H9 (cell line): ENCODE measurements at regions not wholly inside any gene's neighbourhood (a gene's known extent, or its start where the extent isn't known, plus 50 kb on each side); places are given as distances from the start of the nearest gene placed in this dataset.

Source experiments
- DNase-seq: peaks from one replicate; pipeline ENCODE4 v3.0.0-alpha.2; 2017
- H2AFZ ChIP-seq: one replicate; pipeline ENCODE4 v1.6.1; 2013; ENCODE audit warnings: mild to moderate bottlenecking, low read length, control low read depth, moderate library complexity
- H2AK5ac ChIP-seq: 2 replicates; pipeline ENCODE4 v1.6.1; 2013; ENCODE audit warnings: low read length, control low read depth, mixed read lengths; ENCODE audit not compliant: insufficient read length
- H2BK120ac ChIP-seq: one replicate; pipeline ENCODE4 v1.6.1; 2013; ENCODE audit warnings: low read depth, mild to moderate bottlenecking, low read length, control low read depth, inconsistent platforms; ENCODE audit not compliant: poor library complexity, severe bottlenecking
- H2BK12ac ChIP-seq: 2 replicates; pipeline ENCODE4 v1.6.1; 2013; ENCODE audit warnings: low read length, control low read depth, mixed read lengths, low read depth; ENCODE audit not compliant: insufficient read length
- H2BK15ac ChIP-seq: 2 replicates; pipeline ENCODE4 v1.6.1; 2013; ENCODE audit warnings: low read depth, low read length, control low read depth
- H2BK20ac ChIP-seq: one replicate; pipeline ENCODE4 v1.6.1; 2013; ENCODE audit warnings: low read depth, mild to moderate bottlenecking, low read length, control low read depth, inconsistent platforms; ENCODE audit not compliant: poor library complexity, severe bottlenecking
- H2BK5ac ChIP-seq: 2 replicates; pipeline ENCODE4 v1.6.1; 2013; ENCODE audit warnings: low read length, control low read depth, mixed read lengths; ENCODE audit not compliant: insufficient read length
- H3K14ac ChIP-seq: 2 replicates; pipeline ENCODE4 v1.6.1; 2013; ENCODE audit warnings: low read length, control low read depth; ENCODE audit not compliant: insufficient read depth
- H3K18ac ChIP-seq: 2 replicates; pipeline ENCODE4 v1.6.1; 2013; ENCODE audit warnings: low read depth, mild to moderate bottlenecking, mixed read lengths, low read length, control low read depth; ENCODE audit not compliant: insufficient read length
- H3K23ac ChIP-seq: 2 replicates; pipeline ENCODE4 v1.6.1; 2013; ENCODE audit warnings: low read length, control low read depth, mixed read lengths, low read depth; ENCODE audit not compliant: insufficient read length
- H3K23me2 ChIP-seq: 2 replicates; pipeline ENCODE4 v1.6.1; 2013; ENCODE audit warnings: low read depth, mild to moderate bottlenecking, mixed read lengths, low read length, control low read depth; ENCODE audit not compliant: insufficient read length, poor library complexity, severe bottlenecking
- H3K27ac ChIP-seq: 2 replicates; pipeline ENCODE4 v1.5.1; 2013; ENCODE audit warnings: low read length, control low read depth, mixed read lengths, low read depth; ENCODE audit not compliant: insufficient read length
- H3K27me3 ChIP-seq: 2 replicates; pipeline ENCODE4 v1.6.1; 2013; ENCODE audit warnings: low read length, control low read depth, inconsistent platforms; ENCODE audit not compliant: insufficient read depth
- H3K4ac ChIP-seq: 2 replicates; pipeline ENCODE4 v1.6.1; 2013; ENCODE audit warnings: low read depth, mild to moderate bottlenecking, control low read depth, inconsistent platforms, low read length, moderate library complexity
- H3K4me1 ChIP-seq: 2 replicates; pipeline ENCODE4 v1.6.1; 2013; ENCODE audit warnings: low read length, control low read depth, inconsistent platforms; ENCODE audit not compliant: insufficient read depth
- H3K4me2 ChIP-seq: 2 replicates; pipeline ENCODE4 v1.6.1; 2013; ENCODE audit warnings: low read length, control low read depth, mixed read lengths; ENCODE audit not compliant: insufficient read length, insufficient read depth
- H3K56ac ChIP-seq: 2 replicates; pipeline ENCODE4 v1.6.1; 2013; ENCODE audit warnings: low read depth, mild to moderate bottlenecking, mixed read lengths, low read length, control low read depth; ENCODE audit not compliant: insufficient read length
- H3K79me1 ChIP-seq: 2 replicates; pipeline ENCODE4 v1.6.1; 2013; ENCODE audit warnings: low read depth, mild to moderate bottlenecking, moderate library complexity, low read length, control low read depth, inconsistent platforms; ENCODE audit not compliant: insufficient read depth, poor library complexity, severe bottlenecking
- H3K79me2 ChIP-seq: 2 replicates; pipeline ENCODE4 v1.6.1; 2013; ENCODE audit warnings: low read length, control low read depth, inconsistent platforms; ENCODE audit not compliant: insufficient read depth
- H3K9ac ChIP-seq: 2 replicates; pipeline ENCODE4 v1.6.1; 2013; ENCODE audit warnings: low read length, control low read depth, mixed read lengths; ENCODE audit not compliant: insufficient read length; ENCODE audit errors: extremely low read depth
- H3K9me3 ChIP-seq: one replicate; pipeline ENCODE4 v1.6.1; 2013; ENCODE audit warnings: low read depth, low read length, inconsistent platforms; ENCODE audit not compliant: control insufficient read depth
- H3T11ph ChIP-seq: one replicate; pipeline ENCODE4 v1.6.1; 2013; ENCODE audit warnings: mild to moderate bottlenecking, low read length, control low read depth, inconsistent platforms
- H4K20me1 ChIP-seq: one replicate; pipeline ENCODE4 v1.6.1; 2013; ENCODE audit not compliant: control insufficient read depth, insufficient read length, insufficient read depth
- H4K5ac ChIP-seq: 2 replicates; pipeline ENCODE4 v1.6.1; 2013; ENCODE audit warnings: low read depth, mild to moderate bottlenecking, mixed read lengths, low read length, control low read depth; ENCODE audit not compliant: insufficient read length
- H4K8ac ChIP-seq: replicated peaks from 2 replicates; pipeline ENCODE4 v1.6.1; 2013; ENCODE audit warnings: low read length, control low read depth, mixed read lengths, low read depth; ENCODE audit not compliant: insufficient read length
- H4K91ac ChIP-seq: 2 replicates; pipeline ENCODE4 v1.6.1; 2013; ENCODE audit warnings: low read depth, mild to moderate bottlenecking, moderate library complexity, mixed read lengths, low read length, control low read depth; ENCODE audit not compliant: insufficient read length
- H3K27ac Mint-ChIP-seq, 3 experiments: 2 replicates in 2 of 3; 3 replicates in 1 of 3; pipeline ENCODE4 v1.8.0; 2020 to 2021; ENCODE audit warnings: mixed read lengths in 3 of 3, mild to moderate bottlenecking in 1 of 3, moderate library complexity in 1 of 3
- H3K27me3 Mint-ChIP-seq: 2 replicates; pipeline ENCODE4 v1.8.0; 2021; ENCODE audit warnings: low read depth, mild to moderate bottlenecking, moderate library complexity, mixed read lengths
- H3K36me3 Mint-ChIP-seq, 3 experiments: 2 replicates in 2 of 3; 3 replicates in 1 of 3; pipeline ENCODE4 v1.8.0; 2020 to 2021; ENCODE audit warnings: low read depth in 3 of 3, mixed read lengths in 3 of 3; ENCODE audit not compliant: insufficient read depth in 1 of 3
- H3K4me1 Mint-ChIP-seq, 2 experiments: 2 replicates each; pipeline ENCODE4 v1.8.0; 2020; ENCODE audit warnings: mixed read lengths in 2 of 2
- H3K4me3 Mint-ChIP-seq, 2 experiments: 2 replicates in 1 of 2; 3 replicates in 1 of 2; pipeline ENCODE4 v1.8.0; 2020 to 2021; ENCODE audit warnings: mild to moderate bottlenecking in 2 of 2, mixed read lengths in 2 of 2, moderate library complexity in 1 of 2
- H3K9me3 Mint-ChIP-seq, 2 experiments: 2 replicates in 1 of 2; 3 replicates in 1 of 2; pipeline ENCODE4 v1.8.0; 2020; ENCODE audit warnings: mild to moderate bottlenecking in 2 of 2, mixed read lengths in 2 of 2, moderate library complexity in 1 of 2
- CTCF ChIP-seq: fragments of 200-600 bp; sonication (generic); conservative IDR thresholded peaks from 3 replicates; pipeline ENCODE4 v1.8.0; 2021; ENCODE audit warnings: antibody characterized with exemption, mild to moderate bottlenecking
- WGBS: extraction: QIAGEN DNeasy Blood & Tissue Kit; methylation state at CpG from one replicate; pipeline ENCODE4 v1.1.7; 2013; ENCODE audit warnings: missing lambda C conversion rate, low lambda C conversion rate, mixed read lengths; ENCODE audit not compliant: insufficient read length; ENCODE audit errors: extremely low coverage; 5-methylcytosine and 5-hydroxymethylcytosine counted together

- Histone ChIP-seq H3K4ac (no peak overlapping the region), H2BK15ac (no peak overlapping the region), H2BK120ac (no peak overlapping the region), H3K79me1 (no peaks in the 10 kb centered on the region), H3K27ac (no peak overlapping the region), H3K4me1 (0 out of 2 replicates have a peak, but pooled peaks cover 2% of the 10 kb centered on the region), H4K91ac (no peak overlapping the region), H3T11ph (no peak overlapping the region), H4K20me1 (no peaks in the 10 kb centered on the region), H3K18ac (no peak overlapping the region), H3K27me3 (no peaks in the 10 kb centered on the region), H3K4me2 (no peak overlapping the region), H3K14ac (no peak overlapping the region), H3K9ac (no peak overlapping the region), H2AFZ (no peak overlapping the region), H3K56ac (no peak overlapping the region), H3K23me2 (no peaks in the 10 kb centered on the region), H2AK5ac (no peak overlapping the region), H2BK20ac (no peak overlapping the region), H3K9me3 (no peaks in the 10 kb centered on the region), H3K79me2 (no peaks in the 10 kb centered on the region; the same call in 1 of the 2 replicates), H2BK12ac (no peak overlapping the region), H2BK5ac (no peak overlapping the region), H4K5ac (no peak overlapping the region), H3K23ac (no peak overlapping the region), H4K8ac (no peak overlapping the region)
- Mint-ChIP-seq H3K27me3 (no peaks in the 10 kb centered on the region), H3K9me3 (no peaks in the 10 kb centered on the region), H3K27ac (no peak overlapping the region), H3K4me1 (peaks cover 4 to 7% of the 10 kb centered on the region in 2 experiments), H3K36me3 (no peaks in the 10 kb centered on the region), H3K4me3 (no peak overlapping the region)
- DNase-seq: no peak
- no CpG with 5 or more reads among the region's 1 CpG for WGBS
- no peak for TF ChIP-seq CTCF
Observed at GRCh38 chr10:63772491-63772890, 251.3 kb downstream of the REEP3 start.
